Endothelial cell of umbilical vein (primary cell): ENCODE measurements at regions not wholly inside any gene's neighbourhood (a gene's known extent, or its start where the extent isn't known, plus 50 kb on each side); places are given as distances from the start of the nearest gene placed in this dataset.

Experiments used
- BruUV-seq: library from RNA; stranded (reverse); fragments of 400-500 nt; replicated peaks from 2 replicates; lab custom pipeline; 2021; lab: Mats Ljungman, UMichigan
- CTCF ChIA-PET: fragments of 300-600, 350-600 bp; sonication (Branson Sonifier 250); formaldehyde crosslinking; loops from one replicate; lab custom pipeline; 2021; ENCODE audit warnings: antibody characterized with exemption, inconsistent platforms; lab: Charles Lee
- POLR2A ChIA-PET: fragments of 300-600, 350-600 bp; sonication (Branson Sonifier 250); formaldehyde crosslinking; loops from one replicate; lab custom pipeline; 2021; ENCODE audit warnings: antibody characterized with exemption, inconsistent platforms; lab: Charles Lee
- DNase-seq: peaks from one replicate; pipeline ENCODE4 v3.0.0-alpha.2; 2011; ENCODE audit warnings: low read depth, low spot score
- FAIRE-seq: peaks from 2 replicates; lab custom pipeline; 2011; peaks lifted over from hg19 to GRCh38; lab: Jason Lieb, UNC
- H2AFZ ChIP-seq: 2 replicates; pipeline ENCODE4 v1.6.0; 2012; ENCODE audit warnings: low read depth, low read length, control low read depth, inconsistent platforms
- H3K27ac ChIP-seq: 2 replicates; pipeline ENCODE4 v1.5.1; 2011; ENCODE audit warnings: low read depth, mild to moderate bottlenecking, control low read depth, low read length, moderate library complexity; ENCODE audit not compliant: insufficient read depth
- H3K27me3 ChIP-seq, 2 experiments: 2 replicates each; pipeline versions ENCODE4 v1.6.0 to v1.6.1; 2011; ENCODE audit warnings: low read length in 2 of 2, mixed read lengths in 1 of 2; ENCODE audit not compliant: control insufficient read depth in 2 of 2, insufficient read depth in 2 of 2
- H3K36me3 ChIP-seq, 2 experiments: 2 replicates in 1 of 2; 3 replicates in 1 of 2; pipeline ENCODE4 v1.5.1; 2011; ENCODE audit warnings: low read length in 2 of 2, mild to moderate bottlenecking in 1 of 2, moderate library complexity in 1 of 2; ENCODE audit not compliant: control insufficient read depth in 2 of 2, insufficient read depth in 2 of 2; ENCODE audit errors: extremely low read depth in 1 of 2
- H3K4me1 ChIP-seq: 3 replicates; pipeline ENCODE4 v1.5.1; 2011; ENCODE audit warnings: mild to moderate bottlenecking, low read length; ENCODE audit not compliant: control insufficient read depth, insufficient read depth; ENCODE audit errors: extremely low read depth
- H3K4me2 ChIP-seq: 2 replicates; pipeline ENCODE4 v1.6.1; 2011; ENCODE audit warnings: low read length, control low read depth, mixed read lengths; ENCODE audit not compliant: insufficient read depth
- H3K4me3 ChIP-seq, 3 experiments: fragments of 200-600 bp in 1 of 3; sonication (generic), shearing (Covaris generic) in 1 of 3; replicated peaks in 1 of 3; 2 replicates each; pipeline ENCODE4 v1.5.1; 2011 to 2016; ENCODE audit warnings: control low read depth in 3 of 3, low read length in 3 of 3, mild to moderate bottlenecking in 2 of 3, inconsistent platforms in 1 of 3, low read depth in 1 of 3, moderate library complexity in 1 of 3; ENCODE audit not compliant: insufficient read depth in 1 of 3
- H3K79me2 ChIP-seq: 2 replicates; pipeline ENCODE4 v1.6.0; 2012; ENCODE audit warnings: low read length, inconsistent platforms; ENCODE audit not compliant: control insufficient read depth, insufficient read depth
- H3K9ac ChIP-seq: replicated peaks from 2 replicates; pipeline ENCODE3; 2011; ENCODE audit warnings: low read length, control low read depth; ENCODE audit not compliant: insufficient read depth; ENCODE audit errors: extremely low read depth
- H3K9me1 ChIP-seq: replicated peaks from 3 replicates; pipeline ENCODE4 v1.6.0; 2011; ENCODE audit warnings: mild to moderate bottlenecking, low read length; ENCODE audit not compliant: control insufficient read depth, insufficient read depth; ENCODE audit errors: extremely low read depth
- H3K9me3 ChIP-seq: replicated peaks from 2 replicates; pipeline ENCODE4 v1.5.1; 2012; ENCODE audit warnings: low read length, inconsistent platforms; ENCODE audit not compliant: control insufficient read depth, insufficient read depth
- H4K20me1 ChIP-seq: replicated peaks from 2 replicates; pipeline ENCODE3; 2011; ENCODE audit warnings: mild to moderate bottlenecking, low read length; ENCODE audit not compliant: control insufficient read depth, insufficient read depth; ENCODE audit errors: extremely low read depth
- EZH2 ChIP-seq: IDR thresholded peaks from 2 replicates; pipeline ENCODE4 v1.6.1; 2012; ENCODE audit warnings: borderline replicate concordance, low read depth, mild to moderate bottlenecking, moderate library complexity, low read length, inconsistent platforms; ENCODE audit not compliant: severe bottlenecking
- FOS ChIP-seq: IDR thresholded peaks from 2 replicates; pipeline ENCODE4 v1.6.1; 2011; ENCODE audit warnings: mild to moderate bottlenecking, low read length, moderate library complexity, borderline replicate concordance; ENCODE audit not compliant: insufficient read depth
- GATA2 ChIP-seq: IDR thresholded peaks from 2 replicates; pipeline ENCODE4 v1.7.0; 2011; ENCODE audit warnings: low read depth, mild to moderate bottlenecking, moderate library complexity, mixed read lengths, low read length; ENCODE audit not compliant: insufficient read length, insufficient read depth
- JUN ChIP-seq: IDR thresholded peaks from 2 replicates; pipeline ENCODE4 v1.6.1; 2011; ENCODE audit warnings: borderline replicate concordance, low read depth; ENCODE audit not compliant: insufficient read length, insufficient read depth
- MYC ChIP-seq: IDR thresholded peaks from one replicate; pipeline ENCODE4 v1.6.1; 2011; ENCODE audit warnings: mild to moderate bottlenecking, low read depth, low read length
- POLR2A ChIP-seq: IDR thresholded peaks from 2 replicates; pipeline ENCODE4 v1.6.1; 2012; ENCODE audit warnings: low read depth, mild to moderate bottlenecking, control low read depth, low read length
- POLR2AphosphoS5 ChIP-seq: IDR thresholded peaks from 2 replicates; pipeline ENCODE4 v1.6.1; 2012; ENCODE audit warnings: low read depth, mild to moderate bottlenecking, control low read depth, low read length, moderate library complexity; ENCODE audit not compliant: insufficient read depth
- dilution Hi-C: fragments of 300-500 bp; cut with MboI; formaldehyde crosslinking; loops from one replicate; pipeline ENCODE4 v1.15.0; 2019; ENCODE audit warnings: low sequenced_read_pairs; ENCODE audit not compliant: extremely low pct_ligation_motif_present
- intact Hi-C: fragments of 100-400 bp; cut with micrococcal nuclease; formaldehyde crosslinking; loops from one replicate; pipeline ENCODE4 v1.10.0; 2022
- TF ChIP-seq, protein P1 (sequence below), 2 donors: IDR thresholded peaks; 1 replicate in 1 of 2; 2 replicates in 1 of 2; pipeline ENCODE4 v1.5.1; 2011; ENCODE audit warnings: low read length in 2 of 2, mild to moderate bottlenecking in 2 of 2, moderate library complexity in 2 of 2, control low read depth in 1 of 2, inconsistent platforms in 1 of 2, low read depth in 1 of 2; ENCODE audit not compliant: insufficient read depth in 1 of 2; ENCODE audit errors: extremely low read depth in 1 of 2
- TF ChIP-seq, protein P2 (sequence below): IDR thresholded peaks from 2 replicates; pipeline ENCODE4 v1.6.1; 2011; ENCODE audit not compliant: insufficient read depth, insufficient read length

DNA sequence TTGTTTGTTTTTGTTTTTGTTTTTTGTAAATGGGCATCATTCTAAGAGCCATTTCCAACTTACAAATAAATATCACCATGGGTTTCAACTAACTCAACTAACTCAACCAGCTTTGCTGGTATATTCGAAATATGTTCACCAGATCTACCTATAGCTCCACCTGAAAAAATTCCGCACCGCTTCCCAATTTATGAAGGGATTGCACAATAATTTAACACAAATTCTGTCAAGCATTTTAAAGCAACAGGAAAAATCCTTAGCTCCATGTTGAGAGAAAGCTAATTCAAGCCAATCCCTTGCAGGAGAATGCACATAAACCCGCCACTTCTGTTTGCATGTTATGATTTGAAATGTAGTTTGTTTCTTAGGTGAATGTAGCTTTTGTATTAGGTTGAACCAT is 417.8 kb downstream of the EFNB2 start:
- Histone ChIP-seq H3K4me1 (peaks cover 48% of the 10 kb centered on the region), H3K4me3 (no peak overlapping the region), H3K9ac (no peak overlapping the region), H4K20me1 (no peaks in the 10 kb centered on the region), H3K79me2 (no peaks in the 10 kb centered on the region), H2AFZ (no peak overlapping the region), H3K27me3 (no peaks in the 10 kb centered on the region), H3K27ac (peak overlapping the region; percentile 74), H3K4me2 (peak overlapping the region; percentile 49), H3K36me3 (no peaks in the 10 kb centered on the region), H3K9me1 (no peaks in the 10 kb centered on the region), H3K9me3 (no peaks in the 10 kb centered on the region)
- ChIA-PET CTCF (interaction anchor here (1.3 to 2.6 kb wide), 5 partner anchors 10 to 419 kb away, joined by 5 to 16 read pairs (median 6); no protein-coding TSS in a partner anchor), POLR2A (no interaction called here)
- no TSS peak for BruUV-seq
- TF ChIP-seq JUN (no peak), EZH2 (no peak), GATA2 (no peak), POLR2A (no peak), FOS (no peak), MYC (no peak), POLR2AphosphoS5 (no peak)
- TF ChIP-seq, protein P1, sequence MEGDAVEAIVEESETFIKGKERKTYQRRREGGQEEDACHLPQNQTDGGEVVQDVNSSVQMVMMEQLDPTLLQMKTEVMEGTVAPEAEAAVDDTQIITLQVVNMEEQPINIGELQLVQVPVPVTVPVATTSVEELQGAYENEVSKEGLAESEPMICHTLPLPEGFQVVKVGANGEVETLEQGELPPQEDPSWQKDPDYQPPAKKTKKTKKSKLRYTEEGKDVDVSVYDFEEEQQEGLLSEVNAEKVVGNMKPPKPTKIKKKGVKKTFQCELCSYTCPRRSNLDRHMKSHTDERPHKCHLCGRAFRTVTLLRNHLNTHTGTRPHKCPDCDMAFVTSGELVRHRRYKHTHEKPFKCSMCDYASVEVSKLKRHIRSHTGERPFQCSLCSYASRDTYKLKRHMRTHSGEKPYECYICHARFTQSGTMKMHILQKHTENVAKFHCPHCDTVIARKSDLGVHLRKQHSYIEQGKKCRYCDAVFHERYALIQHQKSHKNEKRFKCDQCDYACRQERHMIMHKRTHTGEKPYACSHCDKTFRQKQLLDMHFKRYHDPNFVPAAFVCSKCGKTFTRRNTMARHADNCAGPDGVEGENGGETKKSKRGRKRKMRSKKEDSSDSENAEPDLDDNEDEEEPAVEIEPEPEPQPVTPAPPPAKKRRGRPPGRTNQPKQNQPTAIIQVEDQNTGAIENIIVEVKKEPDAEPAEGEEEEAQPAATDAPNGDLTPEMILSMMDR (IDR thresholded peaks at IDR 0.05; ENCODE audit: extremely low read depth in 1 of 2, insufficient read depth in 1 of 2, low read depth in 1 of 2, low read length in 2 of 2) = no peak
- TF ChIP-seq, protein P2, sequence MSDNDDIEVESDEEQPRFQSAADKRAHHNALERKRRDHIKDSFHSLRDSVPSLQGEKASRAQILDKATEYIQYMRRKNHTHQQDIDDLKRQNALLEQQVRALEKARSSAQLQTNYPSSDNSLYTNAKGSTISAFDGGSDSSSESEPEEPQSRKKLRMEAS = no peak
- DNase-seq (no peak), FAIRE-seq (no peak)
- intact Hi-C loops (loop anchor here (1.0 to 10.0 kb wide), 7 partner anchors 8 to 1157 kb away; no protein-coding TSS in a partner anchor), dilution Hi-C loops (no loop called here)
